Smooth muscle cell of the brain vasculature (primary cell): ENCODE measurements at regions not wholly inside any gene's neighbourhood (a gene's known extent, or its start where the extent isn't known, plus 50 kb on each side); places are given as distances from the start of the nearest gene placed in this dataset.

Experiments
- DNase-seq: peaks from one replicate; pipeline ENCODE4 v3.0.0-alpha.2; 2012; ENCODE audit warnings: low read depth, low spot score

DNA sequence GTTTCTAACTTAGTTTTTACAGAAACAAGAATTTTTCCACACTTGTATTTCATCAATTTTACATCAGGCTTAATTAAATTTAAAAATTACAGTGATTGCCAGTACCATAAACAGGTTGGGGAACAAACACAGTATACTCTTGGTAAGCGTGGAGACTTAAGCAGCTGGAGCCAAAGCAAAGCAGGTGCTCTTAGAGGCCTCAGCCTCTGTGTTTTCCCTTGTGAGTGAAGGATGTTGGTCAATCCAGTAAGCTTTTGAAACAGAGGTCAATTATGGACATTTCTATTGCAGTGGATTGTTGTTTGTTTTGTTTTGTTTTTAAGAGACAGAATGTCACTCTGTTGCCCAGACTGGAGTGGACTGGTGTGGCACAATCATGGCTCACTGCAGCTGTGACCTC lies 100.6 kb upstream of the CELF2 start:
- DNase-seq = no peak

GRCh38 chr10:10919976-10920375 lies 97.7 kb upstream of the CELF2 start:
- DNase-seq = no peak

- no peak for DNase-seq
These were observed 95.7 kb upstream of the CELF2 start for GRCh38 chr10:10921826-10922461.

DNA sequence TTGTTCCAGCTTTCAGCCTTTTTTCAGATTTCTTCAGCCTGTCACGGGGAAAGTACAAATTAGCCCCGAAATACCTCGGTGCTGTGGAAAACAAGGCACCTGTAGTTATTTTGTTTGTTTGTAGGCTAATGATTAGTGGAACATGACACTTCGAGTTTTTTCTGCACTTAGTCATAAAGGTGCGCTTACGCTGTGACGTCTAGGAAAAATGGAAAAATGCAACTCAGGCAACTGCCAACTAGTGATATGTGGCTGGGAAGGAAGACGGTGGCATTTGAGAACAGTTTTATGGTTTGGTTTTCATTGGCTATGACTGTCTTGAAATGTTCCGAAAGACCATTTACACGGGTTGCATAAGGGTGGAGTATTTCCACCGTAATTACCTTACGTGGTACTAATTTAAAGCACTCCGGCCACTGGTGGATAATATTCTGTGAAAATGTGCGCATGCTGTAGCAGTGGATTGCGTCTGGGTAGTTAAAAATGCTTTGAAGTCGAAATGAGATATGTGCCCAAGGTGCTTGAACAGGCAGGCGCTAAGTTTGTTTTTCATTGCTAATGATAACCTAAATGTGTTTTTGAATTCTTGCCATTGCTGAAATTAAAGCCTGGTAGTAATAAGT lies 94.5 kb upstream of the CELF2 start:
- DNase-seq = no peak

GRCh38 chr10:10925667-10926066 lies 92.0 kb upstream of the CELF2 start:
- DNase-seq = no peak

DNA sequence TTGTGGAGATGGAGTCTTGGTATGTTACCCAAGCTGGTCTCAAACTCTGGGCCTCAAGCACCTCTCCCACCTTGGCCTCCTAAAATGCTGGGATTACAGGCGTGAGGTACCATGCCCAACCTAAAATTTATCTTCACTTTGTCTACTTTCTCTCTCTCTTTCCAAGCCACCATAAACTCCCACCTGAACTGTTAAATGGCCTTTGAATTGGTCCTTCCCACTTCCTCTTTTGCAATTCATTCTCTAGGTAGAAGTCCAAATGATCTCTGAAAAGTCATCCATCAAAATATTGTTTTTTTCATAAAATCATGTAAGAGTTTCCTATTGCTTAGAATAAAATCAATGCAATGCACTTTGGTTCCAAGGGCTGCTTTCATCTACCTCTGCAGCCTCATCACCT lies 90.1 kb upstream of the CELF2 start:
- no peak for DNase-seq

DNA sequence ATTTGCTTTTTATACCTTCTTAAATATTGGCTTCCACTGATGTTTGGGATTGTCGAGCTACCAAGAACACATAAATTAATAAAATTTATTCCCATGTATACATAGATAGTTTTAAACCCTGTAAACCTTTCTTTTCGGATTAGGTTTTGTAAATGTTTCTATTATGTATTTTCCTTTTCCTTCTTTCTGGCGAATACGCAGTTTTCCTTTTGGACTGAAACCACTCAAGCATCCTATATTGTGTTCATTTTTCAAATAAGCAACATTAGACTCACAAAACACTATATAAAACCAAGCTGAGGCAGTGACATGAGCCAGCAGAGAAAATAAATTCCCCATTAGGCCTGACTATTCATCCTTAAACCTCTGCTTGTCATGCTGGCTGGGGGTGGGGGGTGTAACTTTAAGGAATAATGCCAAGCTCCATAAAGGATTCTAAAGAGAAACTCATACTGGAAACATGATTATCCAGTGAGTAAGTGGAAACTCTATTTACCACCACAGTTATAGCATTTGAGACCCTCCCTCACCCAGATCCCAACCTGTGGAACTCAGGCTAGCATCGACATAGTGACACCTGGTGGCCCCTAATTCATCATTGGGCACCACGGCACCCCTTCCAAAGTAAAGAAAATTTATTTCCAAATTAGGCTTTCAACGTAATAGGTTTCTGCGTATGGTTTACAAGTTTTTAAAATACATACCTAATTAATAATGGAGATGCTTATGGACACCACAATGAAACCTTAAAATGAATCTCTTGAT lies 86.5 kb upstream of the CELF2 start:
- no peak for DNase-seq

GRCh38 chr10:10935032-10935431 lies 82.6 kb upstream of the CELF2 start:
- no peak for DNase-seq

- DNase-seq = no peak
These were observed 79.0 kb upstream of the CELF2 start for GRCh38 chr10:10938676-10939075.

DNA sequence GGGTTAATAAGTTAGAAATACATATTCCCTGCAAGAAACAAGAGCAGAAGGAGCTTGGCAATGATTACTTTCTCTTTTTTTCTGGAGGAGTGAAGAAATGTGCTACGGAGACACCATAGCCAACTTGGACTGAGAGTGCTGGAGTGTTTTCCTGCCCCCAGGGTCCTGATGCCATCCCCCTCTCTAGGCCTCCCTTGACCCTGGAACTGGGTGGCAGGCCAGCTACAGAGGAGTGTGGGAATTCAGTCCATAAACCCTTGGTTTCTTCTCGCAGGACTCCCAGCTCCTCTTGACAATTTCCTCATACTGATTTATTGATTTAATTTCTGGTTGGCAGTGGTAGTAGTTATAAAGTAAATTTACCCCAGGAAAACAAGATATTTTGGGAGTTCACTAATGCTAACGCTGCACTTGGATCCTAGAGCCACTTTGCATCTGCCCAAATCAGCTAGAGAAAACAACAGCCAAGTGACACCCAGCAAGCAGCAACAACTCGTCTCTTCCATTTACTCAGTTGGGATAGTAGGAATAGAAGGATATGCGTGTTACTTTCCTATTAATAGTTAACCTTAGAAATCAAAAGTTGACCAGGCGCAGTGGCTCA lies 76.4 kb upstream of the CELF2 start:
- DNase-seq = no peak

DNA sequence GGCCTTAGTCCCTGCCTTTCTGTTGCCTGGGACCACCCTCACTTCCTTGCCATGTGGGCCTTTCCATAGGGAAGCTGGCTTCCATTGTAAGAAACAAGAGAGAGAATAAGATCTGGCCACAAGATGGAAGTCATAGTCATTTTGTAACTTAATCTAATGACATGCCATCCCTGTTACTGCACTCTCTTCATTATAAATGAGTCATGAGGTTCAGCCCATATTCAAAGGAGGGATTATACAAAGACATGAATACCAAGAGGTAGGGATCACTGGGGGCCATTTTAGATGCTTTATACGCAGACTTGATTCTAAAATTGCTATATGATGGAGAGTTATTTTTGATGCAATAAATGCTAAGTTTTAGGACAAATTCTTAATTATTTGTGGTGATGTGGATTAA lies 75.2 kb upstream of the CELF2 start:
- no peak for DNase-seq

- DNase-seq = no peak
These were observed 71.6 kb upstream of the CELF2 start for GRCh38 chr10:10946081-10946480.

- DNase-seq = no peak
These were observed 70.9 kb upstream of the CELF2 start for GRCh38 chr10:10946801-10947200.

DNA sequence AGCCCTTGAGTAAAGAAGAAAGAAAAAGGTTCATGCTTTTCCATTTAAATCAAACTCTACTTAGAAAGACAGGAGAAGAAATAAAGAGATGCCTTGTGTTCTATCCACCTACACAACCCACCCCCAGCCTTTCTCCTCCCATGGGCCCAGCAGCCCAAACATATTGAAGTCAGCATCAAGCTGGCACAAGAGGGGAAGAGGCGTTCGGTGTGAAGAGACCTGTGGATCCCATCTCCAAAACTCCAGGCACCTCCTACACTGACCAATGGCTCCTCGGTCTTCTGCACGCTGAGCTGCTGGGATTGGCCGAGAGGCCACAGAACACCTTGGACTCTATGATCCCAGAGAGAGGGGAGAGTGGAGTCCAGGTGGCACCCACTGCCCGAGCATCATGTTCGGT lies 66.0 kb upstream of the CELF2 start:
- no peak for DNase-seq

DNA sequence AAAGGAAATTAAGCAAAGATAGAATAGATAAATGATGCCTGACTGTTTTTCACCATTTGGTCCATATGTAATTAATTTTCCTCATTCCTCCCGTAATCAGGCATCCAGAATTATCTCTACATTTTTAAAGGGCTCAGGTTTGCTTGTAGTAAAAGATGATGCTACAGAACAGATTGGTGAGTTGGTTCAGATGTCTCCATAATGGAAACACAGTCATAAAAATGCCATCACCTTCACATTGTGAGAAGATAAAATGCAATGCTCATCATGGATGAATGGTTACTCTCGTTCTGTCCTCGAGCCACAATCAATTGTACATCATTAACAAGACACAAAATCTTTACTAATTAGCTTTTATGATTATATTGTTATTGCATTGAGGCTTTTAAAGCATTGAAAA lies 64.9 kb upstream of the CELF2 start:
- no peak for DNase-seq

DNA sequence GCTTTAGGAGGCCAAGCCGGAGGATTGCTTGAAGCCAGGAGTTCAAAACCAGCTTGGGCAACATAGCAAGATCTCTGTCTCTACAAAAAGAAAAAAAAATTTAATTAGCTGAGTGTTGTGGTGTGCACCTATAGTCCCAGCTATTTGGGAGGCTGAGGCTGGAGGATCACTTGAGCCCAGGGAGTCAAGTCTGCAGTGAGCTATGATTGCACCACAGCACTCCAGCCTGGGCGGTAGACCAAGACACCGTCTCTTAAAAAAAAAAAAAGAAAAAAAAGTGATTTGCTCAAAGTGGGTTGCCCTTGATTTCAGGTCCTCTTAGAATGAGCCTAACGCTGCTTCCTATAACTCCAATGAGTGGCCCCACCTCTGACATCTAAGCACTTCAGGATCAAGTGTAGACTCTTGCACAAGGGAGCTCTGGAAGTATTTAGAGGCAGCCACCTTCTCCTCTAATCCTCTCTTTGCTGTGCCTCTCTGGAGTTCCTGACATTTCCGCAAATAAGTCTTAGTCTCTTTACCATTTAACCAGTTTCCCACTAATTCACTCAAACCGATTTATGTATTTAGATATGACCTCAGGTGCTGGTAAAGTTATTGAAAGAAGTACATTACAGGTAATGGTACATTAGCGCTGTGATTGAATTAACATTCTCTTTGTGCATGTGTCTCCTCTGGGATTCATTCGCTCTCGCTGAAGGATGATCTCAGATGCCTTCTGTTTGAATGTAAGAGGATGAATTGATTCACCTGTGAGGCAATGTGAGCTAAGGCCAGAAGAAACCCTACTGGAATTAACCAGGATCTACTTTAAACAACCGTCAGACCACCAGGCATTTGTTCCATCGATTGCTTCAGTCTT lies 60.8 kb upstream of the CELF2 start:
- no peak for DNase-seq

GRCh38 chr10:10958041-10958440 lies 59.6 kb upstream of the CELF2 start:
- DNase-seq = no peak

DNA sequence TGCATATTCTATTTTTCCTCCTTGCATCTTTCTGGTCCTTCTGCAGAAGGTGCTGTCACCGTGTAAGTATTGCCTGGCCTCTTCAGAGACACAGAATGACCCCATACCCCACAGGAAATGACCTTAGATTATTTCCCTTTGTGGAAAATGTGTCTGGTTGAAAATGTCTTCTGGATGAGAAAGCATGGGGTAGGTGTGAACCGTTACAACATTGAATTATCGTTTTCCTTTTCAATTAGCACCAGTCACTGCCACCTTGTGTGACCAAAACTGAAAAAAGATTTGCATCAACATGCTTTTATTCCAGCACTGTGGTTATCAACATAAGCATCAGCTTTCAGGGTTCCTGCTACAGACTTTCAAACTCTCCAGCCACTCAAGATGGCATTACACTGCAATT lies 58.0 kb upstream of the CELF2 start:
- DNase-seq = no peak

- no peak for DNase-seq
These were observed 57.1 kb upstream of the CELF2 start for GRCh38 chr10:10960534-10960933.

DNA sequence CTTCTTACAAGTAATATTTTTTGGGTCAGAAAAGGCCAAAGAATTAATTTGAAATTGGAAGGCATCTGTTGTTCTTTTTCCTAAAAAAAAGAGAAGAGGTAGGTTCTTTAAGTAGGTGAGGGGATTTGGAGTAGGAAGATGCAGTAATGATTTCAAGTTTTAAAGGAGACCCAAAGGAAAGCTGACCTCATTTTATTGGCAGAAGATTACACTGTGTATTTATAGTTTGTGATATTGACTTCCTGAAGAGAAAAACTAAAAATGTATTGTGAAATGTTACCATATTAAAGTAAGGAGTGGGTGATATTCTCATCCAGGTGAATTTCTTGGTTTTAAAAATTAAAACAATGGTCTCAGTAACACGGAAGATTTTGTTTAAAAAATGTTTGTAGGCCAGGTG lies 56.6 kb upstream of the CELF2 start:
- DNase-seq = no peak

DNA sequence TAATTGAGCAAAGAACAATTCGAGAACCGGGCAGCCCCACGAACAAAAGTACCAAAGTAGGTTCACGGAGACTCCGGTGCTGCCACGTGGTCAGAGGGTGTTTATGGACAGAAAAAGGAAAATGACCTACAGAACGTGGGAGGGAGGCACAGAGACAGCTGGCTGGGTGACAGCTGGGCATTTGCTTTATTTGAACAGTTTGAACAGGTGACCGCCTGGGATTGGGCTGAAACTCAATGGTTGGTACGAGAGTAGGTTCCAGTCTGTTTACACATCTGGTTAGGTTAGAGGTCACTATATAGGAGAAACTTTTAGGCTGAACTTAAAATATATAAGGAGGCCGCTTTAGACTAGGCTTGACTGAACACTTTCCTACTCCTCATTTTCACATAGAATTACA lies 50.6 kb upstream of the CELF2 start:
- no peak for DNase-seq
